A549 (cell line): ENCODE measurements at regions not wholly inside any gene's neighbourhood (a gene's known extent, or its start where the extent isn't known, plus 50 kb on each side); places are given as distances from the start of the nearest gene placed in this dataset.
A peak's percentile ranks its signal among the peaks of the same experiment; 100 is the strongest.

Source experiments
- ATAC-seq, 2 experiments: fragments of 200-7000 bp in 1 of 2; fragments of >200 bp in 1 of 2; cut with Nextera tagmentation in 1 of 2; cut with Tn5 transposase in 1 of 2; 3 replicates each; pipeline versions ENCODE4 v1.8.0 to v1.9.1; 2018 to 2020; ENCODE audit warnings: mild to moderate bottlenecking in 1 of 2, moderate library complexity in 1 of 2
- CTCF ChIA-PET: fragments of 300-600 bp; sonication (Branson Sonifier 250); formaldehyde crosslinking; extraction: SDS; loops from one replicate; lab custom pipeline; 2021; ENCODE audit warnings: antibody characterized with exemption, inconsistent platforms; lab: Yijun Ruan, JAX
- POLR2A ChIA-PET: fragments of 350-600 bp; formaldehyde crosslinking; extraction: SDS; loops from one replicate; lab custom pipeline; 2021; ENCODE audit warnings: antibody characterized with exemption, inconsistent platforms; lab: Yijun Ruan, JAX
- DNase-seq, 2 experiments: peaks; one replicate each; pipeline versions ENCODE4 v3.0.0 to v3.0.0-alpha.2; 2011 to 2016; ENCODE audit warnings: low read depth in 1 of 2, low spot score in 1 of 2
- FAIRE-seq: peaks from 2 replicates; lab custom pipeline; 2011; peaks lifted over from hg19 to GRCh38; lab: Jason Lieb, UNC
- H3K27ac ChIP-seq, 2 experiments: fragments of >200 bp; sonication (Bioruptor Twin); formaldehyde crosslinking; 3 replicates each; pipeline ENCODE4 v1.5.1; 2016 to 2017
- H3K4me1 ChIP-seq: fragments of >200 bp; sonication (Bioruptor Twin); formaldehyde crosslinking; 3 replicates; pipeline ENCODE4 v1.6.1; 2016
- H3K4me2 ChIP-seq: fragments of >200 bp; sonication (Bioruptor Twin); formaldehyde crosslinking; 3 replicates; pipeline ENCODE4 v1.6.1; 2016
- H3K4me3 ChIP-seq: fragments of >200 bp; sonication (Bioruptor Twin); formaldehyde crosslinking; 3 replicates; pipeline ENCODE4 v1.5.1; 2016
- H3K9me3 ChIP-seq: fragments of >200 bp; sonication (Bioruptor Twin); formaldehyde crosslinking; 3 replicates; pipeline ENCODE4 v1.6.1; 2016
- BHLHE40 ChIP-seq: IDR thresholded peaks from 2 replicates; pipeline ENCODE4 v1.6.1; 2012; ENCODE audit warnings: low read depth, low read length, inconsistent platforms
- CBX2 ChIP-seq: fragments of 200-600 bp; sonication (generic); IDR thresholded peaks from 2 replicates; pipeline ENCODE4 v1.6.1; 2016; ENCODE audit warnings: low read depth, mild to moderate bottlenecking, borderline replicate concordance
- CHD4 ChIP-seq: fragments of 200-600 bp; sonication (generic); IDR thresholded peaks from 2 replicates; pipeline ENCODE4 v1.6.1; 2016; ENCODE audit warnings: antibody characterized with exemption, mild to moderate bottlenecking, borderline replicate concordance
- EHF ChIP-seq: fragments of 250-450 bp; sonication (Bioruptor Pico); IDR thresholded peaks from 2 replicates; pipeline ENCODE4 v1.5.0; 2020; ENCODE audit warnings: mild to moderate bottlenecking
- FOSL2 ChIP-seq, 2 experiments: fragments of 450-650 bp in 1 of 2; fragments of >200 bp in 1 of 2; sonication (Bioruptor Twin) in 1 of 2; formaldehyde crosslinking; IDR thresholded peaks; 2 replicates each; pipeline versions ENCODE4 v1.5.0 to v1.6.1; 2016 to 2020; ENCODE audit warnings: mild to moderate bottlenecking in 1 of 2, moderate library complexity in 1 of 2
- FOXS1 ChIP-seq: fragments of 250-450 bp; sonication (Bioruptor Pico); IDR thresholded peaks from 2 replicates; pipeline ENCODE4 v1.5.0; 2020; ENCODE audit warnings: mild to moderate bottlenecking, moderate library complexity
- HDAC2 ChIP-seq: fragments of 200-600 bp; sonication (generic); IDR thresholded peaks from 2 replicates; pipeline ENCODE4 v1.6.1; 2016
- HEYL ChIP-seq: fragments of 250-450 bp; sonication (Bioruptor Pico); IDR thresholded peaks from 2 replicates; pipeline ENCODE4 v1.8.0; 2021; ENCODE audit warnings: mild to moderate bottlenecking, moderate library complexity
- HOXA7 ChIP-seq: fragments of 250-450 bp; sonication (Bioruptor Pico); IDR thresholded peaks from 2 replicates; pipeline ENCODE4 v1.5.0; 2020; ENCODE audit warnings: mild to moderate bottlenecking, moderate library complexity
- JUN ChIP-seq, 2 experiments: fragments of >200 bp; sonication (Bioruptor Twin); formaldehyde crosslinking; IDR thresholded peaks; 2 replicates in 1 of 2; 3 replicates in 1 of 2; pipeline ENCODE4 v1.6.1; 2016 to 2017
- JUNB ChIP-seq: fragments of >200 bp; sonication (Bioruptor Twin); formaldehyde crosslinking; IDR thresholded peaks from 2 replicates; pipeline ENCODE4 v1.6.1; 2016
- KDM1A ChIP-seq: fragments of 200-600 bp; sonication (generic); IDR thresholded peaks from 2 replicates; pipeline ENCODE4 v1.6.1; 2016; ENCODE audit warnings: low read depth, mild to moderate bottlenecking
- KDM5A ChIP-seq: fragments of 200-600 bp; sonication (generic); IDR thresholded peaks from 2 replicates; pipeline ENCODE4 v1.6.1; 2016; ENCODE audit warnings: antibody characterized with exemption, mild to moderate bottlenecking
- MAFK ChIP-seq: fragments of 450-650 bp; IDR thresholded peaks from 2 replicates; pipeline ENCODE4 v1.6.1; 2014; ENCODE audit not compliant: partially characterized antibody
- POLR2AphosphoS2 ChIP-seq: conservative IDR thresholded peaks from 2 replicates; pipeline ENCODE4 v1.6.1; 2012; ENCODE audit warnings: low read length, improper control_type of control experiment, inconsistent platforms
- RARB ChIP-seq: fragments of 250-450 bp; sonication (Bioruptor Pico); IDR thresholded peaks from 2 replicates; pipeline ENCODE4 v1.8.0; 2021; ENCODE audit warnings: mild to moderate bottlenecking, moderate library complexity
- RFX5 ChIP-seq: fragments of 450-650 bp; IDR thresholded peaks from 2 replicates; pipeline ENCODE4 v1.7.1; 2014; ENCODE audit warnings: antibody characterized with exemption, mild to moderate bottlenecking, moderate library complexity
- SMC3 ChIP-seq: fragments of >200 bp; sonication (Bioruptor Twin); formaldehyde crosslinking; IDR thresholded peaks from 3 replicates; pipeline ENCODE4 v1.6.1; 2018; ENCODE audit warnings: inconsistent platforms
- SREBF2 ChIP-seq: fragments of 450-650 bp; IDR thresholded peaks from 2 replicates; pipeline ENCODE4 v1.6.1; 2014; ENCODE audit warnings: mild to moderate bottlenecking, moderate library complexity
- TFCP2L1 ChIP-seq: fragments of 250-450 bp; sonication (Bioruptor Pico); IDR thresholded peaks from 2 replicates; pipeline ENCODE4 v1.5.0; 2021; ENCODE audit warnings: mild to moderate bottlenecking
- TP53 ChIP-seq: fragments of 250-450 bp; sonication (Bioruptor Pico); IDR thresholded peaks from 2 replicates; pipeline ENCODE4 v1.5.0; 2021; ENCODE audit warnings: mild to moderate bottlenecking, moderate library complexity
- ZFP36 ChIP-seq: fragments of 450-650 bp; IDR thresholded peaks from 2 replicates; pipeline ENCODE4 v1.6.1; 2014; ENCODE audit warnings: borderline replicate concordance; ENCODE audit not compliant: partially characterized antibody
- ZNF302 ChIP-seq: fragments of 250-450 bp; sonication (Bioruptor Pico); IDR thresholded peaks from 2 replicates; pipeline ENCODE4 v1.9.0; 2021; ENCODE audit warnings: inconsistent platforms, mild to moderate bottlenecking, moderate library complexity
- ZSCAN20 ChIP-seq: fragments of 250-450 bp; sonication (Bioruptor Pico); IDR thresholded peaks from 2 replicates; pipeline ENCODE4 v1.8.0; 2022; ENCODE audit warnings: mild to moderate bottlenecking, moderate library complexity
- WGBS: methylation state at CpG from one replicate; pipeline ENCODE4 v1.1.6; 2017; ENCODE audit errors: missing lambda C conversion rate; 5-methylcytosine and 5-hydroxymethylcytosine counted together
- TF ChIP-seq, protein P1 (sequence below): fragments of 150-350 bp; IDR thresholded peaks from 2 replicates; pipeline ENCODE4 v1.6.1; 2014; ENCODE audit warnings: low read depth, mild to moderate bottlenecking, low read length
- TF ChIP-seq, protein P2 (sequence below): fragments of 200-600 bp; sonication (generic); IDR thresholded peaks from 2 replicates; pipeline ENCODE4 v1.6.1; 2016; ENCODE audit warnings: antibody characterized with exemption, mild to moderate bottlenecking, moderate library complexity
- TF ChIP-seq, protein P3 (sequence below): IDR thresholded peaks from 2 replicates; pipeline ENCODE4 v1.6.1; 2012

DNA sequence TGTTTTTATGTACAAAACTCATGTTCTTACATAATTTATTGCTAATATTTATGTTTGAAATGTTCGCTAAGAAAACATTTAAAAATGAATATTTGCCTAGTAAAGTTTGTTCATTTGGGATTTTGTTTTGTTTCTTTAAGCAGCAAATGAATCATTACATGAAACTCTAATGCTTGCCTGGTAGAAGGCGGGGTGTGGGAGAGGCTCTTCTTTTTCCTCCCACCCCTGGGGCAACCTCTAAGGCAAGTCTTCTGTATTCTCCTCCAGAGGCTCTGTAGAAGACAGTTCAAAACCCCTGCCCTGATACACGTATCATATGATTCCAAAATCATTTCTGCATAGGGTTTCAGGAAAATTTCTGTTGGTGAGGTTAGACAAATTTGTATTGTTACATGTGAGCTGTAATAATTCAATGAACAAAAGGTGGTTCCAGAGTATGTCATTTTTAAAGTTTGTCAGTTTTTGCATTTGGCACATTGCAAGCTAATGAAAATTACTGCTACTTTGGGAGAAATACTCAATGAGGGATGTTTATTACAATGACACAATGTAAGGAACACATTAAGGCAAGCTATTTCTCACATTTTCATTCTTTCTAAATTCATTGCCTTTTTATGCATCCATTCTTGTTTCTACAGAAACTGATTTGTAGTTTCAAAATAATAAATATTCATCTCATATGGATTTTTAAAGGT is 302.3 kb upstream of the UBE2E3 start:
- ATAC-seq = no peak
- TF ChIP-seq KDM1A = no peak
- TF ChIP-seq JUNB = no peak
- no peak for TF ChIP-seq BHLHE40
- TF ChIP-seq TFCP2L1 (CRISPR knock-in tag) = no peak
- TF ChIP-seq ZFP36 = no peak
- TF ChIP-seq RFX5 = no peak
- TF ChIP-seq RARB (CRISPR knock-in tag) = no peak
- TF ChIP-seq HOXA7 (CRISPR knock-in tag) = no peak
- TF ChIP-seq, protein P1, sequence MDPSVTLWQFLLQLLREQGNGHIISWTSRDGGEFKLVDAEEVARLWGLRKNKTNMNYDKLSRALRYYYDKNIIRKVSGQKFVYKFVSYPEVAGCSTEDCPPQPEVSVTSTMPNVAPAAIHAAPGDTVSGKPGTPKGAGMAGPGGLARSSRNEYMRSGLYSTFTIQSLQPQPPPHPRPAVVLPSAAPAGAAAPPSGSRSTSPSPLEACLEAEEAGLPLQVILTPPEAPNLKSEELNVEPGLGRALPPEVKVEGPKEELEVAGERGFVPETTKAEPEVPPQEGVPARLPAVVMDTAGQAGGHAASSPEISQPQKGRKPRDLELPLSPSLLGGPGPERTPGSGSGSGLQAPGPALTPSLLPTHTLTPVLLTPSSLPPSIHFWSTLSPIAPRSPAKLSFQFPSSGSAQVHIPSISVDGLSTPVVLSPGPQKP = no peak
- no peak for TF ChIP-seq SMC3
- no peak for TF ChIP-seq EHF (CRISPR knock-in tag)
- no peak for TF ChIP-seq HEYL
- TF ChIP-seq, protein P2, sequence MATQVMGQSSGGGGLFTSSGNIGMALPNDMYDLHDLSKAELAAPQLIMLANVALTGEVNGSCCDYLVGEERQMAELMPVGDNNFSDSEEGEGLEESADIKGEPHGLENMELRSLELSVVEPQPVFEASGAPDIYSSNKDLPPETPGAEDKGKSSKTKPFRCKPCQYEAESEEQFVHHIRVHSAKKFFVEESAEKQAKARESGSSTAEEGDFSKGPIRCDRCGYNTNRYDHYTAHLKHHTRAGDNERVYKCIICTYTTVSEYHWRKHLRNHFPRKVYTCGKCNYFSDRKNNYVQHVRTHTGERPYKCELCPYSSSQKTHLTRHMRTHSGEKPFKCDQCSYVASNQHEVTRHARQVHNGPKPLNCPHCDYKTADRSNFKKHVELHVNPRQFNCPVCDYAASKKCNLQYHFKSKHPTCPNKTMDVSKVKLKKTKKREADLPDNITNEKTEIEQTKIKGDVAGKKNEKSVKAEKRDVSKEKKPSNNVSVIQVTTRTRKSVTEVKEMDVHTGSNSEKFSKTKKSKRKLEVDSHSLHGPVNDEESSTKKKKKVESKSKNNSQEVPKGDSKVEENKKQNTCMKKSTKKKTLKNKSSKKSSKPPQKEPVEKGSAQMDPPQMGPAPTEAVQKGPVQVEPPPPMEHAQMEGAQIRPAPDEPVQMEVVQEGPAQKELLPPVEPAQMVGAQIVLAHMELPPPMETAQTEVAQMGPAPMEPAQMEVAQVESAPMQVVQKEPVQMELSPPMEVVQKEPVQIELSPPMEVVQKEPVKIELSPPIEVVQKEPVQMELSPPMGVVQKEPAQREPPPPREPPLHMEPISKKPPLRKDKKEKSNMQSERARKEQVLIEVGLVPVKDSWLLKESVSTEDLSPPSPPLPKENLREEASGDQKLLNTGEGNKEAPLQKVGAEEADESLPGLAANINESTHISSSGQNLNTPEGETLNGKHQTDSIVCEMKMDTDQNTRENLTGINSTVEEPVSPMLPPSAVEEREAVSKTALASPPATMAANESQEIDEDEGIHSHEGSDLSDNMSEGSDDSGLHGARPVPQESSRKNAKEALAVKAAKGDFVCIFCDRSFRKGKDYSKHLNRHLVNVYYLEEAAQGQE = no peak
- TF ChIP-seq ZNF302 = no peak
- no peak for TF ChIP-seq CBX2
- TF ChIP-seq ZSCAN20 (CRISPR knock-in tag) = no peak
- TF ChIP-seq, protein P3, sequence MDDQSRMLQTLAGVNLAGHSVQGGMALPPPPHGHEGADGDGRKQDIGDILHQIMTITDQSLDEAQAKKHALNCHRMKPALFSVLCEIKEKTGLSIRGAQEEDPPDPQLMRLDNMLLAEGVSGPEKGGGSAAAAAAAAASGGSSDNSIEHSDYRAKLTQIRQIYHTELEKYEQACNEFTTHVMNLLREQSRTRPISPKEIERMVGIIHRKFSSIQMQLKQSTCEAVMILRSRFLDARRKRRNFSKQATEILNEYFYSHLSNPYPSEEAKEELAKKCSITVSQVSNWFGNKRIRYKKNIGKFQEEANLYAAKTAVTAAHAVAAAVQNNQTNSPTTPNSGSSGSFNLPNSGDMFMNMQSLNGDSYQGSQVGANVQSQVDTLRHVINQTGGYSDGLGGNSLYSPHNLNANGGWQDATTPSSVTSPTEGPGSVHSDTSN = no peak
- no peak for TF ChIP-seq TP53 (CRISPR knock-in tag)
- no peak for TF ChIP-seq HDAC2
- no peak for TF ChIP-seq SREBF2
- TF ChIP-seq, all 56 proteins: peak for 0
- no peak overlapping the region for H3K4me3 ChIP-seq
- peak overlapping the region; percentile 52; the same call in 1 of the 3 replicates for H3K4me2 ChIP-seq
- DNase-seq = no peak
- no peak overlapping the region for H3K27ac ChIP-seq
- POLR2A ChIA-PET = no interaction called here
- no peaks in the 10 kb centered on the region for H3K9me3 ChIP-seq
- no peak for FAIRE-seq
- 73% methylated on average over 3 of the region's 3 CpGs for WGBS
- H3K4me1 ChIP-seq = peaks cover 21% of the 10 kb centered on the region
- CTCF ChIA-PET = interaction anchor here (1.3 kb wide), 1 partner anchor 30 kb away, joined by 4 read pairs; no protein-coding TSS in a partner anchor

DNA sequence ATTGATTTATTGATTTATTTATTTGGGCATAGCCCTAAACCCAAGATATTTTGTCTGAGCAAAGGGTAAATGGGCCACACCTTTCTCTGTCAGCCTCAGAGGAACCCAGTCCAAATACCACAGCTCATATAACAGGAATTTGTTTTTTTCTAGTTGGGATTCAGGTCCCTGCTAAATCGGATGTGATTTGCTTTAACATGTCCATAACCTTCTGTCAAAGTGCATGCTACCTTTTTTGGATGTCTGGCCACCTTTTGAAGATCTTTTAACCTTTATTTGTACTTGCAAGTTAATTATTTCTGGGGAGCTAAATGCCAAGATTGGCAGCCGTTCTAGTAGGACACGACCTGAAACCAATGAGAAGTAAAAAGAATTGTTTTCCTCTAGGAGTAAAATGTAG is 303.2 kb upstream of the UBE2E3 start:
- no peaks in the 10 kb centered on the region for H3K9me3 ChIP-seq
- peak in 1 of 2 experiments; percentile 46; a peak in 1 of 6 replicates for ATAC-seq
- ChIA-PET POLR2A (no interaction called here), CTCF (interaction anchor here (1.3 kb wide), 1 partner anchor 16 kb away, joined by 3 read pairs; no protein-coding TSS in a partner anchor)
- H3K4me2 ChIP-seq = peak overlapping the region; percentile 52
- 3% methylated on average over 3 of the region's 3 CpGs for whole genome bisulfite sequencing
- peaks cover 21% of the 10 kb centered on the region for H3K4me1 ChIP-seq
- H3K4me3 ChIP-seq = no peak overlapping the region
- no peak overlapping the region; a peak in 1 of 6 replicates for H3K27ac ChIP-seq
- FAIRE-seq = no peak
- peak in 1 of 2 experiments; percentile 12 for DNase-seq
- TF ChIP-seq HOXA7 (CRISPR knock-in tag) = no peak
- TF ChIP-seq, protein P2 = no peak
- no peak for TF ChIP-seq CHD4
- TF ChIP-seq JUNB = no peak
- TF ChIP-seq POLR2AphosphoS2 = no peak
- TF ChIP-seq BHLHE40 = no peak
- TF ChIP-seq FOXS1 (CRISPR knock-in tag) = no peak
- TF ChIP-seq KDM5A = no peak
- no peak for TF ChIP-seq MAFK
- TF ChIP-seq TFCP2L1 (CRISPR knock-in tag) = no peak
- no peak for TF ChIP-seq SMC3
- TF ChIP-seq FOSL2 (IDR thresholded peaks at IDR 0.05) = no peak
- no peak for TF ChIP-seq FOSL2 (CRISPR knock-in tag; IDR thresholded peaks at IDR 0.05)
- TF ChIP-seq JUN (IDR thresholded peaks at IDR 0.05) = no peak
